PC-9 (cell line): ENCODE measurements at regions not wholly inside any gene's neighbourhood (a gene's known extent, or its start where the extent isn't known, plus 50 kb on each side); places are given as distances from the start of the nearest gene placed in this dataset.

Experiments
- EZH2 ChIP-seq: fragments of 200-600 bp; sonication (generic); IDR thresholded peaks from 2 replicates; pipeline ENCODE4 v1.8.0; 2017; ENCODE audit warnings: antibody characterized with exemption, low read depth
- TF ChIP-seq, protein P1 (sequence below): fragments of 200-600 bp; sonication (generic); conservative IDR thresholded peaks from 2 replicates; pipeline ENCODE4 v1.6.1; 2017; ENCODE audit warnings: mixed run types, antibody characterized with exemption, mild to moderate bottlenecking, moderate library complexity

DNA sequence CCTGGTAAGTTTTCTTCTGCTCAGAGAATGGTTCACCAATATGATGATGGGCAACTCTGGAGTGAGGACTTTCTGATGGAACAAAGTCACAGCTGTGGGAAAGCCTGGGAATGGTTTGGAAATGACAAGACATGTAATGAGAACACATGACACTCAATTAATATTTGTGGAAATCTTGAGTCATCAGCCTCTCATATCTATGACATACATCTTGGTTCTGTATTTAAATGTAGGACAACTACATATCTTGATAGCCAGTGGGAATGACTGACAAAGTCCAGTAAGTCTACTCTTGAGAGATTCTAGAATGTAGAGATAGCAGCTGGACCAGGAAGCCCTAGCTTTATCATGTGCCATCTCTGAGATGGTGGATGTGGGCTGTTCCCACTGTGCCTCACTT, 85.5 kb downstream of the PALM2AKAP2 start:
- TF ChIP-seq, protein P1, sequence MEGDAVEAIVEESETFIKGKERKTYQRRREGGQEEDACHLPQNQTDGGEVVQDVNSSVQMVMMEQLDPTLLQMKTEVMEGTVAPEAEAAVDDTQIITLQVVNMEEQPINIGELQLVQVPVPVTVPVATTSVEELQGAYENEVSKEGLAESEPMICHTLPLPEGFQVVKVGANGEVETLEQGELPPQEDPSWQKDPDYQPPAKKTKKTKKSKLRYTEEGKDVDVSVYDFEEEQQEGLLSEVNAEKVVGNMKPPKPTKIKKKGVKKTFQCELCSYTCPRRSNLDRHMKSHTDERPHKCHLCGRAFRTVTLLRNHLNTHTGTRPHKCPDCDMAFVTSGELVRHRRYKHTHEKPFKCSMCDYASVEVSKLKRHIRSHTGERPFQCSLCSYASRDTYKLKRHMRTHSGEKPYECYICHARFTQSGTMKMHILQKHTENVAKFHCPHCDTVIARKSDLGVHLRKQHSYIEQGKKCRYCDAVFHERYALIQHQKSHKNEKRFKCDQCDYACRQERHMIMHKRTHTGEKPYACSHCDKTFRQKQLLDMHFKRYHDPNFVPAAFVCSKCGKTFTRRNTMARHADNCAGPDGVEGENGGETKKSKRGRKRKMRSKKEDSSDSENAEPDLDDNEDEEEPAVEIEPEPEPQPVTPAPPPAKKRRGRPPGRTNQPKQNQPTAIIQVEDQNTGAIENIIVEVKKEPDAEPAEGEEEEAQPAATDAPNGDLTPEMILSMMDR, result no peak
- no peak for TF ChIP-seq EZH2
